M059J (cell line): ENCODE measurements at regions not wholly inside any gene's neighbourhood (a gene's known extent, or its start where the extent isn't known, plus 50 kb on each side); places are given as distances from the start of the nearest gene placed in this dataset.

Experiments used
- DNase-seq: peaks from one replicate; pipeline ENCODE4 v3.0.0-alpha.2; 2012; ENCODE audit warnings: low read depth

- DNase-seq = no peak
Measured at GRCh38 chr13:111968336-111969010, 98.5 kb upstream of the SOX1 start.

GRCh38 chr13:111969551-111970135 lies 97.3 kb upstream of the SOX1 start:
- no peak for DNase-seq

GRCh38 chr13:111970494-111971141 lies 96.3 kb upstream of the SOX1 start:
- DNase-seq = no peak

GRCh38 chr13:111971891-111972780 lies 94.8 kb upstream of the SOX1 start:
- DNase-seq = no peak

GRCh38 chr13:111973186-111973585 lies 93.8 kb upstream of the SOX1 start:
- no peak for DNase-seq

- no peak for DNase-seq
Measured at GRCh38 chr13:111973605-111974340, 93.2 kb upstream of the SOX1 start.

GRCh38 chr13:111974341-111974640 lies 92.7 kb upstream of the SOX1 start:
- DNase-seq = no peak

GRCh38 chr13:111975539-111976473 lies 91.1 kb upstream of the SOX1 start:
- DNase-seq = no peak

GRCh38 chr13:111976474-111977178 lies 90.3 kb upstream of the SOX1 start:
- no peak for DNase-seq

- DNase-seq = no peak
Measured at GRCh38 chr13:111977179-111977506, 89.8 kb upstream of the SOX1 start.

GRCh38 chr13:111978546-111978945 lies 88.4 kb upstream of the SOX1 start:
- no peak for DNase-seq

- DNase-seq = no peak
Measured at GRCh38 chr13:111980146-111980929, 86.6 kb upstream of the SOX1 start.

GRCh38 chr13:111981006-111981405 lies 85.9 kb upstream of the SOX1 start:
- no peak for DNase-seq

- no peak for DNase-seq
Measured at GRCh38 chr13:111981446-111982165, 85.3 kb upstream of the SOX1 start.

GRCh38 chr13:111984349-111984748 lies 82.6 kb upstream of the SOX1 start:
- DNase-seq = no peak

- no peak for DNase-seq
Measured at GRCh38 chr13:111990362-111990761, 76.6 kb upstream of the SOX1 start.

GRCh38 chr13:111992911-111993310 lies 74.0 kb upstream of the SOX1 start:
- DNase-seq = no peak

- no peak for DNase-seq
Measured at GRCh38 chr13:111993691-111994090, 73.3 kb upstream of the SOX1 start.

GRCh38 chr13:111994578-111994977 lies 72.4 kb upstream of the SOX1 start:
- no peak for DNase-seq
